ENCODE measurements at regions not wholly inside any gene's neighbourhood (a gene's known extent, or its start where the extent isn't known, plus 50 kb on each side); places are given as distances from the start of the nearest gene placed in this dataset.

- Histone ChIP-seq H3K9ac (ENCODE audit: low read length) (no peak overlapping the region), H3K9me2 (ENCODE audit: insufficient read depth) (no peaks in the 10 kb centered on the region), H4K20me1 (ENCODE audit: insufficient read depth) (no peaks in the 10 kb centered on the region), H3K27ac (ENCODE audit: low read depth, low read length) (no peak overlapping the region), H3K9me3 (ENCODE audit: control insufficient read depth in 1 of 2, insufficient read depth in 1 of 2, low read depth in 1 of 2, low read length in 2 of 2) (no peaks in the 10 kb centered on the region), H3K79me2 (ENCODE audit: insufficient read depth, low read length) (no peaks in the 10 kb centered on the region), H3K36me3 (ENCODE audit: control insufficient read depth in 1 of 2, insufficient read depth in 2 of 2, low read length in 2 of 2) (no peaks in the 10 kb centered on the region), H3K27me3 (ENCODE audit: insufficient read depth, low read length) (no peaks in the 10 kb centered on the region), H3K4me2 (ENCODE audit: low read length) (no peak overlapping the region), H3K4me1 (ENCODE audit: control insufficient read depth in 1 of 2, insufficient read depth in 2 of 2, low read length in 2 of 2) (no peaks in the 10 kb centered on the region), H2AFZ (ENCODE audit: low read depth, low read length, poor library complexity, severe bottlenecking) (no peak overlapping the region), H3K4me3 (replicated peaks in 1 of 2; ENCODE audit: low read depth in 1 of 2, low read length in 2 of 2) (no peak overlapping the region)
- POLR2A ChIA-PET = no interaction called here
- intact Hi-C loops (cut with micrococcal nuclease) = no loop called here
- TF ChIP-seq TCF7L2 (IDR thresholded peaks at IDR 0.05; ENCODE audit: borderline replicate concordance, extremely low read depth, insufficient read depth, insufficient read length) (no peak), ZBTB33 (IDR thresholded peaks at IDR 0.05; ENCODE audit: extremely low read depth, insufficient replicate concordance, low read length) (no peak), CEBPB (IDR thresholded peaks at IDR 0.05; ENCODE audit: low read depth) (no peak), MAX (IDR thresholded peaks at IDR 0.05) (no peak), CTCF (IDR thresholded peaks at IDR 0.05 in 2 of 3, conservative IDR thresholded peaks at IDR 0.05 in 1 of 3; ENCODE audit: borderline replicate concordance in 1 of 3, insufficient read depth in 1 of 3, low read depth in 2 of 3, low read length in 2 of 3) (no peak), EGR1 (IDR thresholded peaks at IDR 0.05; ENCODE audit: low read depth) (no peak), REST (IDR thresholded peaks at IDR 0.05; ENCODE audit: low read depth) (no peak), EZH2phosphoT487 (IDR thresholded peaks at IDR 0.05; ENCODE audit: borderline replicate concordance) (no peak), CBX3 (IDR thresholded peaks at IDR 0.05; ENCODE audit: low read depth) (no peak), JUND (IDR thresholded peaks at IDR 0.05) (no peak), ELF1 (IDR thresholded peaks at IDR 0.05; ENCODE audit: borderline replicate concordance, low read depth) (no peak), SP1 (IDR thresholded peaks at IDR 0.05; ENCODE audit: low read depth) (no peak), POLR2A (IDR thresholded peaks at IDR 0.05; ENCODE audit: borderline replicate concordance, extremely low read depth, insufficient read depth, insufficient read length) (no peak), ATF3 (IDR thresholded peaks at IDR 0.05) (no peak), SIN3A (IDR thresholded peaks at IDR 0.05; ENCODE audit: low read depth) (no peak), POLR2AphosphoS5 (IDR thresholded peaks at IDR 0.05; ENCODE audit: low read depth, low read length) (no peak)
- CTCF ChIA-PET = no interaction called here
- no peak for DNase-seq (ENCODE audit: low read depth, low spot score)
- RAD21 ChIA-PET (ENCODE audit: low non-redundant PET in 1 of 2, low total read pairs in 2 of 2, uncharacterized antibody in 2 of 2, unreplicated experiment in 2 of 2) = no interaction called here
- no peak for ATAC-seq
- no TSS peak for BruUV-seq (replicated peaks)
Observed at GRCh38 chr13:63457186-63457585, 2041.5 kb upstream of the PCDH20 start.

Data from HCT116 (cell line).